ENCODE measurements at regions not wholly inside any gene's neighbourhood (a gene's known extent, or its start where the extent isn't known, plus 50 kb on each side); places are given as distances from the start of the nearest gene placed in this dataset.

DNA sequence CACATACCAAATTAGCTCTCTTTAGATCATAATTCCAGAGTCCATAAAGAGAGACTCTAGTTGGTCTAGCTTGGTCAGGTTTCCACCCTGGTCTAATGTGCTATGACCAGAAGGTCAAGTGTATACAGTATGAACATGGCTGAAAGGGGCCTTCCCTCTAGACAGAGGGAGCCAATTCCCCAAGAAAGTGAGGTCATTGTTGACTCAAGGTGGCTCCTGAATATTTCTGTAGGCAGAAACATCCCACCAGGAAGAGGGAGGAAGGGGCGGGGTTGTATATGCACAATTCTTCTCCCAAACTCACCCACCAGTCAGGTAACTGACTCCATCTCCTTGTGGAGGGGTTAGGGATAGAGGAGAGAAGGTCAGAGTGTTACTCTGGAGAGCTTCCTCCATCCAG, 281.8 kb upstream of the PLET1 start:
- H3K36me3 ChIP-seq, result no peaks in the 10 kb centered on the region
- ATAC-seq, result no peak
- 100% methylated on average over 1 of the region's 1 CpG; no CpG with 5 or more reads in 1 of the 2 donors for WGBS, 2 donors (ENCODE audit: low coverage in 1 of 2)

GRCh38 chr11:112543390-112543789, 282.7 kb upstream of the PLET1 start:
- TF ChIP-seq POLR2AphosphoS5 (IDR thresholded peaks at IDR 0.05) (no peak), EP300 (IDR thresholded peaks at IDR 0.05) (no peak), POLR2A (IDR thresholded peaks at IDR 0.05) (no peak), CTCF (IDR thresholded peaks at IDR 0.05) (no peak)
- WGBS, 2 donors (ENCODE audit: low coverage in 1 of 2), result 93 to 100% methylated on average over 1 to 2 of the region's 3 CpGs
- Histone ChIP-seq H3K9me3 (no peaks in the 10 kb centered on the region), H3K36me3 (no peaks in the 10 kb centered on the region), H3K4me3 (no peak overlapping the region), H3K4me1 (peaks cover 0 to 10% (median 0%) of the 10 kb centered on the region in 3 donors), H3K27me3 (no peaks in the 10 kb centered on the region), H3K27ac (no peak overlapping the region)
- ATAC-seq, result no peak

More for the DNA sequence above, 281.8 kb upstream of the PLET1 start:
- Histone ChIP-seq H3K4me1 (peaks cover 0 to 10% (median 0%) of the 10 kb centered on the region in 3 donors), H3K27me3 (no peaks in the 10 kb centered on the region), H3K27ac (no peak overlapping the region), H3K9me3 (no peaks in the 10 kb centered on the region), H3K4me3 (no peak overlapping the region)
- TF ChIP-seq POLR2A (IDR thresholded peaks at IDR 0.05), result no peak
- no peak for TF ChIP-seq POLR2AphosphoS5 (IDR thresholded peaks at IDR 0.05)

GRCh38 chr11:112548641-112549040, 288.0 kb upstream of the PLET1 start:
- ATAC-seq, result no peak
- H3K27me3 ChIP-seq, result peaks cover 10% of the 10 kb centered on the region
- no peaks in the 10 kb centered on the region for H3K9me3 ChIP-seq
- no peaks in the 10 kb centered on the region for H3K36me3 ChIP-seq
- H3K4me3 ChIP-seq, result no peak overlapping the region
- no peaks in the 10 kb centered on the region for H3K4me1 ChIP-seq
- no peak overlapping the region for H3K27ac ChIP-seq
- TF ChIP-seq POLR2AphosphoS5 (IDR thresholded peaks at IDR 0.05), result no peak

DNA sequence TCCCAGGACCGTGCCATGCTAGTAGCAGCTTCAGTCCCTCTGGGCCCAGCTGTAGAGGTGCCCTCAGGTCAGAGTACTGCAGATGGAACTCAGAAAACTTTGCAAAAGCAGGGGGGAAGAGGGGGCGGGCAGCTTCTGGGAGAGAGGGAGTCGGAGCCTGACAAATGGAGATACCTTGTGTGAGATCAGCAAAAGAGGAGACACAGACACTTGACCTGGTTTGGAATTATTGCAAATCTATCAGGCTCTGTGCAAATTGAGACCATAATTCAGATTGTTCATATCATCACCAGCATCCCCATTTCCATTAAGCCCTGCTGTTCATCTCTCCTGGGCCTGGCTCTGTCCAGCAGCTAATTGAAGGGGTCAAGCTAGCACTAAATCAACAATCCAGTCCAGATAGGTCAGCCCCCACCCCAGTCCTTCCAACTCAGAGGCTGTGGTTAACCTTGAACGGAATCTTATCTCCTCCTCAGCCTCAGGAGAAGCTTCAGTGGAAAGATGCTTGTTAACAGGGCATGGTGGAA, 292.6 kb upstream of the PLET1 start:
- 49 to 100% methylated on average over 1 to 2 of the region's 4 CpGs for WGBS, 2 donors (ENCODE audit: low coverage in 1 of 2)
- TF ChIP-seq CTCF (IDR thresholded peaks at IDR 0.05) (no peak), POLR2AphosphoS5 (IDR thresholded peaks at IDR 0.05) (no peak), POLR2A (IDR thresholded peaks at IDR 0.05) (no peak), EP300 (IDR thresholded peaks at IDR 0.05) (no peak)
- Histone ChIP-seq H3K9me3 (no peaks in the 10 kb centered on the region), H3K27me3 (peaks cover 10% of the 10 kb centered on the region), H3K27ac (no peak overlapping the region), H3K4me3 (no peak overlapping the region), H3K4me1 (no peaks in the 10 kb centered on the region), H3K36me3 (no peaks in the 10 kb centered on the region)
- ATAC-seq, result no peak

DNA sequence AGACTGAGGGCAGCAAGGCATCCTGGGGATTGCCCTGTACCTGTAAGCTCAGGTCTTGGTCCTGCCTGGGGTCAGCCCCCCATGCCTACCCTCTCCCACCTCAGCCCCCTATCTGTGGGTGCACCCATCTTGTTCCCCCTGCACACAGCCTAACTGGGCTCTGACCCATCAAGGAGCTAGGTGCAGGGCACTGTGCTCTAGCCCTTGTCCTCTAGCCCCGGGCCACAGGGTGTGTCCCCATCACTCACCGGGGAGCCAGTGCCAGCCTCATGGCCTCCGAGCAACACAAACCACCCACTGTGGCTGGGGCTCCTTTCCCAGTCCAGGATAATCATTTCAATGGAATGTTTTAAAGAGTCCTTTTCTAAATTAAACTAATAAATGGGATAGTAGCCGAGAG, 293.9 kb upstream of the PLET1 start:
- no peak for ATAC-seq
- no peak for TF ChIP-seq POLR2A (IDR thresholded peaks at IDR 0.05)
- no peak for TF ChIP-seq EP300 (IDR thresholded peaks at IDR 0.05)
- no peak for TF ChIP-seq CTCF (IDR thresholded peaks at IDR 0.05)
- no peak for TF ChIP-seq POLR2AphosphoS5 (IDR thresholded peaks at IDR 0.05)
- no peak overlapping the region for H3K4me3 ChIP-seq
- H3K4me1 ChIP-seq, result no peaks in the 10 kb centered on the region
- no peak overlapping the region for H3K27ac ChIP-seq
- 60% methylated on average over 1 of the region's 4 CpGs; no CpG with 5 or more reads in 1 of the 2 donors for WGBS, 2 donors (ENCODE audit: low coverage in 1 of 2)
- no peaks in the 10 kb centered on the region for H3K9me3 ChIP-seq
- H3K36me3 ChIP-seq, result no peaks in the 10 kb centered on the region
- peaks cover 10% of the 10 kb centered on the region for H3K27me3 ChIP-seq

GRCh38 chr11:112555491-112556364, 295.1 kb upstream of the PLET1 start:
- peak; percentile 59 for ATAC-seq
- WGBS, 2 donors (ENCODE audit: low coverage in 1 of 2), result 50 to 100% methylated on average over 1 to 2 of the region's 10 CpGs

More at GRCh38 chr11:112555491-112556364, 295.1 kb upstream of the PLET1 start:
- H3K4me1 ChIP-seq, result no peaks in the 10 kb centered on the region
- no peaks in the 10 kb centered on the region for H3K36me3 ChIP-seq
- H3K27me3 ChIP-seq, result peaks cover 10% of the 10 kb centered on the region
- H3K27ac ChIP-seq, result no peak overlapping the region
- H3K4me3 ChIP-seq, result no peak overlapping the region
- TF ChIP-seq POLR2A (IDR thresholded peaks at IDR 0.05) (no peak), CTCF (IDR thresholded peaks at IDR 0.05) (peak; percentile 31 to 67 (median 46))
- H3K9me3 ChIP-seq, result no peaks in the 10 kb centered on the region
